HG02798 (cell line): ENCODE measurements at regions not wholly inside any gene's neighbourhood (a gene's known extent, or its start where the extent isn't known, plus 50 kb on each side); places are given as distances from the start of the nearest gene placed in this dataset.
A peak's percentile ranks its signal among the peaks of the same experiment; 100 is the strongest.

Experiments
- ATAC-seq: cut with Tn5 transposase; IDR thresholded peaks from one replicate; pipeline ENCODE4 v1.9.1; 2021; ENCODE audit warnings: mild to moderate bottlenecking; ENCODE audit not compliant: unreplicated experiment, poor library complexity

- no peak for ATAC-seq
Observed at GRCh38 chr1:96308314-96308713, 413.3 kb upstream of the PTBP2 start.

- no peak for ATAC-seq
Observed at GRCh38 chr1:96309783-96310182, 411.8 kb upstream of the PTBP2 start.

- no peak for ATAC-seq
Observed at GRCh38 chr1:96313216-96313615, 408.4 kb upstream of the PTBP2 start.

DNA sequence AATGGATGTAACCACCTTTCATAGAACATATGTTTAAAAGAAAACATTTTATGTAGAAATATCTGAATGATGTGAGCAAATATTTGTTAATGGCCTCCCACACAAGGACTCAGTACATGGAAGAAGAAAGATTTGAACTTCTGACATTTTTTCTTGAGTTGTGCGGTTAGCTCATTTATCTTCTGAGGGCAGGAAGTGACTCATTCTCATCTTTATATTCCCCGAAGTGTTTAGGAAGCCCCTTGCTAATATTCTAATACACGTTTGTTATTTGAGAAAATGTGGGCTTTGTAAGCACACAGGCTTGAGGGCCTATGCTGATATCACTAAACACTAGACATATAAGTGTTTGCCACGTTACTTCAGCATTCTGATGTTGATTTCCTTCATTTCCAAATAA is 392.5 kb upstream of the PTBP2 start:
- no peak for ATAC-seq

- ATAC-seq = no peak
Observed at GRCh38 chr1:96331596-96331995, 390.0 kb upstream of the PTBP2 start.

- no peak for ATAC-seq
Observed at GRCh38 chr1:96333522-96334235, 387.9 kb upstream of the PTBP2 start.

DNA sequence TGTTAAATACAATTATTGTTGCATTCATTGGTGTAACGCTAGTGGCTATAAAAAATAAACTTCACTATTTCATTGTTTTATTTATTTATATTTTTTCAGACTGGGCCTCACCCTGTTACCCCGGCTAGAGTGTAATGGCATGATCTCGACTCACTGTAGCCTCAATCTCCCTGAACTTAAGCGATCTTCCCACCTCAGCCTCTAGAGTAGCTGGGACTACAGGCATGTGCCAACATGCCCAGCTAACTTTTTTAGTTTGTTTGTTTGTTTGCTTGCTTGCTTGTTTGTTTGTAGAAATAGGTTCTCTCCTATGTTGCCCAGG is 387.4 kb upstream of the PTBP2 start:
- no peak for ATAC-seq

DNA sequence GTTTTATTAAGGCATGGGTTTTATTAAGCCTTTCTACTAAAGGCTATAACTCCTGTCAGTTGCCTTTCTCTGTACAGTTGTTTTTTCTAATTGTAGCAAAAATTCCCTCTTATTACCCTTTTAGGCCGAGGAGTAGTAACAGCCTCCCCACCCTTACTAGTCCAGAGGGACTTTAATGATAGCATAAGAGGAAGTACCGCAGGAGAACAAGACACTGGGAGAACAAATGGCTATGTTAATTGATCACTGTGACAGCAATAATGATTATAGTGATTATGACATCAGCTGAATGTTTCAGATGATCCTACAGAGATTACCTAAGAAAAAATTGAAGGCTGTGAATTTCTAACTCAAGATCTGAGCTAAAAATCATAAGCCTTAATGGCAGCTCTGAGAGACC is 383.0 kb upstream of the PTBP2 start:
- no peak for ATAC-seq

- no peak for ATAC-seq
Observed at GRCh38 chr1:96340686-96341085, 380.9 kb upstream of the PTBP2 start.

GRCh38 chr1:96346719-96347118 is 374.9 kb upstream of the PTBP2 start:
- ATAC-seq = no peak

DNA sequence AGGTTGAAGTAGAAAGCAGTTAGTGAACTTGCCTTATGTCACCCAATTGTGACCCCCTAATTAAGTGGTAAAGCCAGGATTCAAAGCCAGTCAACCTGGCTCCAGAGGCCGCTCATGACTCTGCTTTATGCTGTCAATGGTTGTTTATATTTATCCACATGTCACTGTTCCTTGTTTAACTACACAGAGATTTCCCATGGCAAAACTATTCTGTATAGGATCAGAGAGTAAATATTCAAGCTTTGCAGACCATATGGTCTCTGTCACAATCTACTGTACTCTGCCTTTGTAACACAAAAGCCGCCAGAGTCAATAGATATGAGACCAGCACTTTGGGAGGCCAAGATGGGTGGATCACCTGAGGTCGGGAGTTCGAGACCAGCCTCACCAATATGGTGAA is 371.7 kb upstream of the PTBP2 start:
- no peak for ATAC-seq

GRCh38 chr1:96352733-96353132 is 368.9 kb upstream of the PTBP2 start:
- no peak for ATAC-seq

DNA sequence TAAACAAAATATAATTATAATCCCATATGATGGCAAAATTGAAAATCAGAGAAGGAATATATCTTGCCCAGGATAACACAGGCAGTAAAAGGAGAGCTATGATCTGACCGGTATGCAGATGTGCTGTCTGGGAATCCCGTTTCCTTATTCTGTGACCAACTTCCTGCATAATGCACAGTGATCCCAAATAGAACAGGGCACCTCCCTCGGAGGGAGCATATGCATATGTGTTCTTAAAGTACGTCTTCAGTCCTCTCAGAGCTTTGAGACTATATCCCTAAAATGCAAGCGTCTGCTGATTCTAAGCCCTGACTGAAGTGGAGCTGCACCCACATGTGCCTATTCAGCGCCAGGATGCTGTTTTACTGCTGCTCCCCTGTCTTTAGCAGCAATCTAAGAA is 366.1 kb upstream of the PTBP2 start:
- no peak for ATAC-seq

DNA sequence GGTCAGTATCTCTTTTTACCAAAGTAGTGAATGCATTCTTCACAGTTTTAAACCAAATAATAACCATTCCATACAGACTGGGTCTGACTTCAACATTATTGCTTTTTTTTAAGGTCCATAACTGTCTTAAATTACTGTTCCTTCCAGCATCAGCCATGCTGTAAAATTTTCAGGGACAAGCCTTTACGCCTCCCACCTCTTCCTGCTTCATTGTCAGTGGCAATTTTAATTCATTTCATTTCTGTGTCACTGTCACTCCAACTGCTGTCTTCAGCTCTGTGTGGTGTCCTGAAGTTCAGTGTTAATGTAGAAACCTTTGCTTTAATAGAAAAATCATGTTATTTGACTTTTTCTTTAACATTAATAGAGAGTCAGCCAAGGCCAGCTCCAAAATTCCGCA is 365.6 kb upstream of the PTBP2 start:
- no peak for ATAC-seq

GRCh38 chr1:96357141-96357765 is 364.3 kb upstream of the PTBP2 start:
- no peak for ATAC-seq

GRCh38 chr1:96358057-96358456 is 363.5 kb upstream of the PTBP2 start:
- ATAC-seq = no peak

GRCh38 chr1:96360036-96360795 is 361.4 kb upstream of the PTBP2 start:
- ATAC-seq = no peak

DNA sequence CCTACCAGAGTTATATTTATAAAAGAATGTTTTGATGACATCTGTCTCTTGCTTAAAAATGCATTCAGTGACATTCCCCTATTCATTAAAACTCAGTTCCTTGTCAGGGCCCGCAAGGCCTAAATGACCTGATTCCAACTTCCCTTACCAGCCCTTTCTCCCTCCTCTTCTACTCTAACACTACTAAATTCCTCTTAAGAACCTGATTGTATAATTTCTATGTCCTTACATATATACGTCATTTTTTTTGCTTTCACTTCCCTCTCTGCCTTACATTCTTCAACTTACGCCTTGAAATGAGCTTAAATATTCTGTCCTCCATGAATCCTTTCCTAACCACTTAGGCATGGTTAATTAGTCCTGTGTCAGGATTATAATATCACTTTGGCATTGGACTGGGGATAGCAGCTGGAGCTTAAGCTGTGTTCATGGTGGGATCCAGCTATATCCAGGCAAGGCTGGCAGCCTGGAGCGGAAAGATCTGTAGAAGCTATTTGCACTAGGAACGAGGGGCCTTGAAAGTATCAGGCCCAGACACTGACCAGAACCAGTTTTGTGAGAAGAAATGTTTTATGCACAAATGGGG is 360.2 kb upstream of the PTBP2 start:
- ATAC-seq = no peak

GRCh38 chr1:96361961-96362360 is 359.6 kb upstream of the PTBP2 start:
- ATAC-seq = no peak

GRCh38 chr1:96362623-96363022 is 359.0 kb upstream of the PTBP2 start:
- peak; percentile 80 for ATAC-seq

- ATAC-seq = no peak
Observed at GRCh38 chr1:96363826-96364225, 357.8 kb upstream of the PTBP2 start.
